NT2/D1 (cell line): ENCODE measurements at regions not wholly inside any gene's neighbourhood (a gene's known extent, or its start where the extent isn't known, plus 50 kb on each side); places are given as distances from the start of the nearest gene placed in this dataset.
"Not testable (repeated sequence)": the region's sequence is repeated elsewhere in the genome, so short reads cannot be mapped to it uniquely, and the experiment has no call there.

Experiments
- SUZ12 ChIP-seq: IDR thresholded peaks from 2 replicates; pipeline ENCODE4 v1.6.1; 2011; ENCODE audit not compliant: insufficient read length, insufficient read depth; ENCODE audit errors: extremely low read depth
- YY1 ChIP-seq: IDR thresholded peaks from 2 replicates; pipeline ENCODE4 v1.6.1; 2011; ENCODE audit not compliant: insufficient read length, insufficient read depth
- ZNF274 ChIP-seq: IDR thresholded peaks from 2 replicates; pipeline ENCODE4 v1.6.1; 2011; ENCODE audit warnings: mild to moderate bottlenecking, low read depth, low read length

DNA sequence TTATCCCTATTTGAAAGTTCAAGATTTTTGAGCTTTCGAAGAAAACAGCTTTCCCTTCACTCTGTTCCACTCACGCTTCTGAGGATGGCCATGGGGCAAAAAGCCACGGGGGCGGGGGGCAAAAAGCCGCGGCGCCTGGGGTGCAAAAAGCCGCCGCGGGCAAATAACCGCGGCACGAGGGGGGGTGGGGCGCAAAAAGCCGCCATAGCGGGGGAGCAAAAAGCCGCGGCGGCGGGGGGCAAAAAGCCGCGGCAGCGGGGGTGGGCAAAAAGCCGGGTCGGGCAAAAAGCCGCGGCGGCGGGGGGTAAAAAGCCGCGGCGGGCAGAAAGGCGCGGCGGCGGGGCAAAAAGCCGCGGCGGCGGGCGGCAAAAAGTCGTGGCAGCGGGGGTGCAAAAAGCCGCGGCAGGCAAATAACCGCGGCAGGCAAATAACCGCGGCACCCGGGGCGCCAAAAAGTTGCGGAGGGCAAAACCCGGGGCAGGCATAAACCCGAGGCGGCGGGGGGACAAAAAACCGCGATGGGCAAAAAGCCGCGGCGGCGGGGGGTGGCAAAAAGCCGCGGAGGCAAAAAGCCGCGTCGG lies 512.2 kb downstream of the FOXD4L5 start:
- TF ChIP-seq SUZ12, ZNF274, YY1: not testable (repeated sequence)
